OCI-LY3 (cell line): ENCODE measurements at regions not wholly inside any gene's neighbourhood (a gene's known extent, or its start where the extent isn't known, plus 50 kb on each side); places are given as distances from the start of the nearest gene placed in this dataset.

Experiments
- CTCF ChIP-seq: fragments of 200-600, 300-600 bp; sonication (generic); IDR thresholded peaks from 2 replicates; pipeline ENCODE4 v1.5.1; 2014; ENCODE audit warnings: antibody characterized with exemption, low read length, low read depth
- EZH2phosphoT487 ChIP-seq: fragments of 200-600 bp; shearing (Covaris generic); IDR thresholded peaks from 2 replicates; pipeline ENCODE4 v1.6.1; 2018; ENCODE audit warnings: antibody characterized with exemption, mixed run types, low read depth

- TF ChIP-seq CTCF (no peak), EZH2phosphoT487 (no peak)
Measured at GRCh38 chr4:63558709-63559108, 850.5 kb downstream of the TECRL start.
